ENCODE measurements at regions not wholly inside any gene's neighbourhood (a gene's known extent, or its start where the extent isn't known, plus 50 kb on each side); places are given as distances from the start of the nearest gene placed in this dataset.

- TF ChIP-seq CHD2 (IDR thresholded peaks at IDR 0.05; ENCODE audit: borderline replicate concordance, low read depth, low read length) (no peak), CTCF (IDR thresholded peaks at IDR 0.05 in 2 of 3, conservative IDR thresholded peaks at IDR 0.05 in 1 of 3; ENCODE audit: control insufficient read depth in 2 of 3, extremely low read depth in 1 of 3, insufficient read depth in 1 of 3, low read depth in 3 of 3, low read length in 3 of 3) (no peak), ELK1 (IDR thresholded peaks at IDR 0.05; ENCODE audit: low read depth, low read length) (no peak)
These were observed 160.3 kb downstream of the ENC1 start for GRCh38 chr5:74480201-74480600.
